ACC112 (cell line): ENCODE measurements at regions not wholly inside any gene's neighbourhood (a gene's known extent, or its start where the extent isn't known, plus 50 kb on each side); places are given as distances from the start of the nearest gene placed in this dataset.

Source experiments
- H2AFZ ChIP-seq: fragments of 200-600 bp; sonication (generic); one replicate; pipeline ENCODE4 v1.6.0; 2017; ENCODE audit warnings: antibody characterized with exemption, low read length; ENCODE audit not compliant: unreplicated experiment
- H3K27ac ChIP-seq: fragments of 200-600 bp; sonication (generic); 2 replicates; pipeline ENCODE4 v1.5.1; 2014; ENCODE audit warnings: low read depth, mild to moderate bottlenecking, antibody characterized with exemption, low read length, moderate library complexity
- H3K27me3 ChIP-seq: fragments of 200-600 bp; sonication (generic); 2 replicates; pipeline ENCODE4 v1.6.1; 2014; ENCODE audit warnings: mild to moderate bottlenecking, antibody characterized with exemption, low read length, moderate library complexity, mixed read lengths; ENCODE audit not compliant: insufficient read depth
- H3K36me3 ChIP-seq: fragments of 200-600 bp; sonication (generic); 2 replicates; pipeline ENCODE4 v1.6.1; 2016; ENCODE audit warnings: mild to moderate bottlenecking, antibody characterized with exemption, low read length, moderate library complexity, mixed read lengths; ENCODE audit not compliant: insufficient read depth
- H3K4me1 ChIP-seq: fragments of 200-600 bp; sonication (generic); one replicate; pipeline ENCODE4 v1.6.1; 2016; ENCODE audit warnings: low read length, mixed read lengths; ENCODE audit not compliant: insufficient read depth, unreplicated experiment, control insufficient read depth
- H3K4me3 ChIP-seq: fragments of 200-600 bp; sonication (generic); 2 replicates; pipeline ENCODE4 v1.5.1; 2014; ENCODE audit warnings: mild to moderate bottlenecking, low read depth, low read length
- H3K79me2 ChIP-seq: fragments of 200-600 bp; sonication (generic); one replicate; pipeline ENCODE4 v1.6.0; 2016; ENCODE audit warnings: low read length; ENCODE audit not compliant: control insufficient read depth, unreplicated experiment, insufficient read depth

DNA sequence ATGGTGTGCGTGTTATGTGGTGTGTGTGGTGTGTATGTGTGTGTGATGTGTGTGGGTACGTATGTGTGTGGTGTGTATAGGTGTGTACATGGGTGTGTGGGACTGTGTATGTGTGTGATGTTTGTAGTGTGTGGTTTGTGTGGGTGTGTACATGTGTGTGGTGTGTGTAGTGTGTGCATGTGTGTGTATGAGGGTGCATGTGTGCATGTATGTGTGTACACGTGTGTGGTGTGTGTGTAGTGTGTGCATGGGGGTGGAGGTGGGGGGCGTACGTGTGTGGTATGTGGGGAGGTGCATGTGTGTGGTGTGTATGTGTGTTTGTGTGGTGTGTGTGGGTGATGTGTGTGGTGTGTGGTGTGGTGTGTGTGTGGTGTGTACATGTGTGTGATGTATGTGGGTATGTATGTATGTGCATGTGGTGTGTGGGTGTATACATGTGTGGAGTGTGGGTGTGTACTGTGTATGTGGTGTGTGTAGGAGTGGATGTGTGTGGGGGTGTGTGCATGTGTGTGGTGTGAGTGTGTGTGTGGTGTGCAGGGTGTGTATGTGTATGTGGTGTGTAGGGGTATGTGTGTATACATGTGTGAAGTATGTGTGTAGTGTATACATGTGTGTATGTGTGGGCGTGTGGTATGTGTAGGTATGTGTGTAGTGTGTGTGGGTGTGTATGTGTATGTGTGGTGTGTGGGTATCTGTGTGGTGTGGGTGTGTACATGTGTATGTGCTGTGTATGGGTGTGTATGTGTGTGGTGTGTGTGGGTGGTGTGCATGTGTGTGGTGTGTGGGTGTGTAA, 119.8 kb upstream of the GSC start:
- Histone ChIP-seq H2AFZ (no peak overlapping the region), H3K4me3 (no peak overlapping the region), H3K36me3 (no peaks in the 10 kb centered on the region), H3K4me1 (no peaks in the 10 kb centered on the region), H3K79me2 (no peaks in the 10 kb centered on the region), H3K27ac (no peak overlapping the region), H3K27me3 (peaks cover 17% of the 10 kb centered on the region)

DNA sequence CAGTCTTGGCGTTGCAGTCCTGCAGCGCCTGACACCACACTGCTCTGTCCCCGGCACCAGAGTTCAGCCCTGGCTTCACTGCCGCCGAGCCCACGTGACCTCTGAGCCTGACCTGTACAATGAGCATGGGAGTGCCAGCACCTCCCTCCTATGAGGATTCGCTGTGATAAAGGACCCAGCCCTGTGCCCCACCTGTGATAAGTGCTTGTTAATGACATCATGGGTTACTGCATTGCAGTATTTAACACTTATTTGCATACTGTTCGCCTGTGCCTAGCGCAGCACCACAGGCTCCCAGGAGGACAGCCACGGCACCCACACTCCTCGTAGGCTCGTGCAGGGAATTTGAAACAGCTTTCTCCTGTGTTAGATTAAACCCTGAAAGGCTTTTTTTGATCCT, 118.2 kb upstream of the GSC start:
- Histone ChIP-seq H3K4me3 (no peak overlapping the region), H3K79me2 (no peaks in the 10 kb centered on the region), H2AFZ (no peak overlapping the region), H3K4me1 (no peaks in the 10 kb centered on the region), H3K27ac (no peak overlapping the region), H3K36me3 (no peaks in the 10 kb centered on the region), H3K27me3 (peaks cover 17% of the 10 kb centered on the region)

DNA sequence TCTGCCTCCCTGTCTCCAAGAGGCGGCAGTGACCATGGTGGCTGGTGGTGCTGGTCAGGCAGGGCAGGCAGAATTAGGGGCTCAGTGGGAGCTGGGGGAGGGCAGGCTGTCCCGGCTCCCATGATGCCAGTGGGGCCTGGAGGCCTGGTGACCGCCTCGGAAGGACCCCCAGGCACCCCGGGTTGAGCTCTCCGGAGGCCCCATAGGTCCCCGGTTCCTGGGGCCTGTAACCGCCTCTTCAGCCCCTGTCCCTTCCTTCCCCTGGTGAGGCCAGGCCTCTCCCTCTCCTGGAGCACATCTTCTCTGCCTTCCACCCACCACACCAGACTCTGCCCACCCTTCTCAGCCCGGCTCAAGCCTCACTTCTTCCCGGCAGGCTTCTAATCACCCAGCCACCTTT, 117.7 kb upstream of the GSC start:
- Histone ChIP-seq H3K27me3 (peaks cover 17% of the 10 kb centered on the region), H3K27ac (no peak overlapping the region), H3K4me3 (no peak overlapping the region), H3K4me1 (no peaks in the 10 kb centered on the region), H3K36me3 (no peaks in the 10 kb centered on the region), H3K79me2 (no peaks in the 10 kb centered on the region), H2AFZ (no peak overlapping the region)

DNA sequence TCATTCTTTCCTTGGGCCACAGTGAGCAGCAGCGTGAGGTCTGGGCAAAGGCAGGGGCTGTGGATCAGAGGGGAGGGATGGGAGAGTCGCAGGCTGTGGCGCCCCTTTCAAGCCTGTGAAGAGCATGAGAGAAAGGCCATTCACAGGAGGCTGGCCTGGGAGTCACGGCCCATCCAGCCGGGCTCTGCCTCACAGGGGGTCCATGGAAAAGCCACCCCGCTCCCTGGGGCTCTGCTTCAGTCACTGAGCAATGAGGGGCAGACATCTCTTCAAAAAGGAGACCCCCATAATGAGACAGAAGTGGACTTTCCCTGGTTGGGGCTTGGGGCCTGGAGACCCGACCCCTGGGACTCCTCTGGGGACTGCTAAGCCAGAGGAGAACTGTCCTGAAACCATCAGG, 117.0 kb upstream of the GSC start:
- H3K36me3 ChIP-seq = no peaks in the 10 kb centered on the region
- no peak overlapping the region for H2AFZ ChIP-seq
- H3K4me3 ChIP-seq = no peak overlapping the region
- peaks cover 14% of the 10 kb centered on the region; the same call in 1 of the 2 replicates for H3K27me3 ChIP-seq
- H3K27ac ChIP-seq = no peak overlapping the region
- H3K79me2 ChIP-seq = no peaks in the 10 kb centered on the region
- H3K4me1 ChIP-seq = no peaks in the 10 kb centered on the region

DNA sequence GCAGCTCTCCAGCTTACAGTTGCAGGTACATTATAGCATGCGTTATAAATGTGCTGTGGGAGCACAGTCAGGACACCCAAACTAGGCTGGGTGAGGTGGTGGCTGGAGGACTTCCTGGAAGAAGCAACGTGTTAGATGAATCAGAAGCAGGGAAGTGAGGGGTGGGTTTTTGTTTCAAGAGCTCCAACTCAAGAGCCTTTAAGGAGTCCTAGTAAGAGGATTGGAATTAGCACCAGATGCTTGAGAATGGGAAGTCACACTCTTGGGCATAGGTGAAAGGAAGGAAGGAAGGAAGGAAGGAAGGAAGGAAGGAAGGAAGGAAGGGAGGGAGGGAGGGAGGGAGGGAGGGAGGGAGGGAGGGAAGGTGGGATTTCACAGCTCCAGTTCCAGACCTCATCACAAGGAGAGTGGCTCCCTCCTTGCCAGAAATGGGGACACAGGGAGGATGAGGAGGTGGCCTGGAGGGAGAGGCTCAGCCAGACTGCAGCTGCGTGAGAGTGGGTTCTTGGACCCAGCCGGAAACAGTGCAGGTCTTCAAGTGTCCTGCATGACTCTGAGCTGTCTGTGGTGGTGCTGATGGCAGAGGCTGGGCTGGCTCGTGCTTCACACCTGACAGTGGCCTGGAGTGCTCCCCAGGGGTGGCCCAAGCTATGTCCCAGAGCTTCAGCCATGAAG, 115.7 kb upstream of the GSC start:
- Histone ChIP-seq H3K4me3 (no peak overlapping the region), H2AFZ (no peak overlapping the region), H3K27ac (no peak overlapping the region), H3K79me2 (no peaks in the 10 kb centered on the region), H3K36me3 (no peaks in the 10 kb centered on the region), H3K4me1 (no peaks in the 10 kb centered on the region), H3K27me3 (peaks cover 18% of the 10 kb centered on the region; the same call in 1 of the 2 replicates)

DNA sequence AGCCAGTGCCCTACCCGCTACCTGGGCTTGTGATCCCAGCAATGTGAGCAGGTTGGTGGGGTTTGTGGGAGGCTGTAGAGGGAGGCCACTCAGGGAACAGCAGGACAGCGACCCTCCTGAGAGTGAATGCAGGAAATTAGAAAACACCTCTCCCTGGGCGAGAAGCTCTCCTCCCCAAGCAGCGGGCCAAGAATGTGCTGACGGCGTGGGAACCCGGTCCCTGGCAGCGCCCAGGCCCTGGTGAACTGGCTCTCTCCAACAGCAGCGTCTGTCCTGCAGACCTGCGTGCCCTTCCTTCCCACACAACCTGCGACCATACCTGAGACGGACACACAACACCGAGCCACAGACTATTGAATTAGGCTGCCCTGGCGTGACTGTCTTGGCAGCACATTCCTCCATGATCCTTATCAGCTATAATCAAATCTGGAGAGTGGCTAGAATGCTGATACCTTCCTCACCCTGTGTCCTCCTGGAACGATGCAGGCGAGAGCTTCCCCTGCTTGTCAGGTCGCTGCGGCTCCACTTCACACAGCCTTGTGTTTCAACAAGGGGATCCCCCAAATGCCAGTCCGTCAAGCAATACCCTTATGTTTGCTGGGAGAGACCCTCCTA, 114.8 kb upstream of the GSC start:
- Histone ChIP-seq H3K27me3 (peaks cover 26% of the 10 kb centered on the region; the same call in 1 of the 2 replicates), H3K36me3 (no peaks in the 10 kb centered on the region), H3K27ac (no peak overlapping the region), H3K4me3 (no peak overlapping the region), H3K4me1 (no peaks in the 10 kb centered on the region), H2AFZ (no peak overlapping the region), H3K79me2 (no peaks in the 10 kb centered on the region)

DNA sequence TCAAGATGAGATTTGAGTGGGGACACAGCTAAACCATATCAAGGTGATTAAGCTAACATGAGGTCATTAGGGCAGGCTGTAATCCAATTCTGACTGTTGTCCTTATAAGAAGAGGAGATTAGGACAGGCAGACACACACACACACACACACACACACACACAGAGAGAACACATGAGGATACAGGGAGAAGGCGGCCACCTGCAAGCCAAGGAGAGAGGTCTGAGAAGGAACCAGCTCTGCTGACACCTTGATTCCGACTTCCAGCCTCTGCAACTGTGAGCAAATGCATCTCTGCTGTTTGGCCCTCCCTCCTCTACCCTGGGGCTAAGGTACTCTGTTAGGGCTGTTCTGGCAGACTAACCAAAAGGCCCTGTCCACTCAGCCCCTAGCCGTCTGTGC, 112.5 kb upstream of the GSC start:
- Histone ChIP-seq H3K4me3 (no peak overlapping the region), H3K27ac (no peak overlapping the region), H3K27me3 (peaks cover 26% of the 10 kb centered on the region; the same call in 1 of the 2 replicates), H2AFZ (no peak overlapping the region), H3K4me1 (no peaks in the 10 kb centered on the region), H3K36me3 (no peaks in the 10 kb centered on the region), H3K79me2 (no peaks in the 10 kb centered on the region)

DNA sequence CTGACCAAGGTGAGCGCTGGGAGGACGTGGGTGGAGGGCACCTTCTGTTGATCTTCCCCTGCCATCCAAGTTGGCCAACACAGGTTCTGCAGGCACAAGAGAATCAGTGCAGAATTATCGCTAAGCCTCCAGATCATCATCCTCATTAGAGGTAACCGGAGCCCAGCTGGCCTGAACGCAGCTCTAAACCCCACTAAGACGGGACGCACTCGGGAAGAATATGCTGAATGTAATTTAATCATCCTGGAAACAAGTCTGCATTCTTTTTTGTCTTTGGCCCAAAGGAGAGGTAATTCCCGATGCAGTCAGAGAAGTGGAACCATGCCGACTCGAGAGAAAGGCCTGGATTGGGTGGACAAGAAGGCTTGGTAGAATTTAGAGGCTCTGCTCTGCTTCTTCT, 111.0 kb upstream of the GSC start:
- Histone ChIP-seq H3K27ac (no peak overlapping the region), H2AFZ (no peak overlapping the region), H3K27me3 (peaks cover 41% of the 10 kb centered on the region), H3K36me3 (no peaks in the 10 kb centered on the region), H3K4me3 (no peak overlapping the region), H3K4me1 (no peaks in the 10 kb centered on the region), H3K79me2 (no peaks in the 10 kb centered on the region)

DNA sequence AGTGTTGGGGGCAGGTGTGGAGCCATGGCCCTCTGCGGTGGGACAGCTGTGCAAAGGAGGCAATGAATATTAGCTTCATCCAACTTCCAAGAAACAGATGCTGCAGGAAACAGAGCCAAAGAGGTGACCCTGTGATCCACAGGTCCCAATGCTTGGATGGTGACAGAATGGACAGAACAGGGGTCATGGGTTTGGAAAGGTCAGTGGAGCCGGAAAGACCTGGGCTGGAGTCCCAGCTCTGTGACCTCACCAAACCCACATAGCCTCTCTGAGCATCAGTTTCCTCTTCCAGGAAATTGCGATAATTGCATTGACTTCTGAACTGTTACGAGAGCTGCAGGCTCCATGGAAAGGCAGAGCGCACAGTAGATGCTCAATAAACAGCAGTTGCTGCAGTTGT, 110.2 kb upstream of the GSC start:
- H2AFZ ChIP-seq = no peak overlapping the region
- no peaks in the 10 kb centered on the region for H3K79me2 ChIP-seq
- no peak overlapping the region for H3K27ac ChIP-seq
- H3K27me3 ChIP-seq = peaks cover 46% of the 10 kb centered on the region
- H3K4me1 ChIP-seq = no peaks in the 10 kb centered on the region
- H3K36me3 ChIP-seq = no peaks in the 10 kb centered on the region
- no peak overlapping the region for H3K4me3 ChIP-seq

DNA sequence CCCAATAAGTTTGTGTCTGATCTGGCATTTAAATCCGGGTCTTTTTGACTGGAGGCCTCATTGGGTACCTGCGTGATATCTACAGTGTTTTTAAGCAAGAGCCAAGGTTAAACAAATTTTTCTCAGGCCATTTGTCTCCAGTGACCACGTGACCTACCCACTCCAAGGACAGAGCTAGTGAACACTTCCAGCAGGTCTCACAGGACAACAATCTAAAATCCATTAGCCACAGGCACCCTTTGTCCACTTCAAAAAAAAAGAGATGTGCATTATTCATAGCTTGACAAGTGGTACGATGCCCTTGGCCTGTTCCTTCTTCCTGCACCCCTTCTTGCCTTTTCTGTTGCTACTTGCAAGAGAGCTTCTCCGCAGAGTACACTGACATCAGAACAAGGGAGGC, 109.6 kb upstream of the GSC start:
- H3K4me1 ChIP-seq = no peaks in the 10 kb centered on the region
- H3K79me2 ChIP-seq = no peaks in the 10 kb centered on the region
- H3K36me3 ChIP-seq = no peaks in the 10 kb centered on the region
- no peak overlapping the region for H3K27ac ChIP-seq
- no peak overlapping the region for H3K4me3 ChIP-seq
- H2AFZ ChIP-seq = no peak overlapping the region
- H3K27me3 ChIP-seq = peaks cover 51% of the 10 kb centered on the region

DNA sequence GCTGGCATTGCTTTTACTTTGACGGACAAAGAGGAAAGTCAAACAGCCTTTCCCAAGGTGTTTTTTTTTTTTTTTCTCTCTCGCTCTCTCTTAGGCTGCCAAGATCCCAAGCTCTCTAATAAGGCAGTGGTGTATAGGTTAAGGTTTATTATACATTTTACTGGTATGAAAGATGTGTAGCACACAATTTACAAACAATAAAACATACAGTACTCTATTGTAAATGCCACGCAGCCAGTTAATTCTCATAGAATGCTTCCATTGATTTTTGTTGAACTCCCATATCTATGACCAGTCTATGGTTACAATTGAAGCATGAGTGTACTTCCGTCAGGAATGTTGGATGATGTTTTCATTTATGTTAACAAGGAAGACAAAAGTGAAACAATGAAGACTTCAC, 106.4 kb upstream of the GSC start:
- Histone ChIP-seq H3K4me3 (no peak overlapping the region), H3K27me3 (peaks cover 56% of the 10 kb centered on the region), H3K4me1 (no peaks in the 10 kb centered on the region), H3K27ac (no peak overlapping the region), H3K36me3 (no peaks in the 10 kb centered on the region), H2AFZ (no peak overlapping the region), H3K79me2 (no peaks in the 10 kb centered on the region)
